Left lung (tissue), 4 donors: ENCODE measurements at regions not wholly inside any gene's neighbourhood (a gene's known extent, or its start where the extent isn't known, plus 50 kb on each side); places are given as distances from the start of the nearest gene placed in this dataset.
"Not testable (repeated sequence)": the region's sequence is repeated elsewhere in the genome, so short reads cannot be mapped to it uniquely, and the experiment has no call there.

Source experiments
- ATAC-seq: fragments of 200-7000 bp; cut with Tn5 transposase; one replicate; pipeline ENCODE4 v1.9.1; 2020; ENCODE audit warnings: moderate library complexity
- DNase-seq, 4 donors: peaks; one replicate each; pipeline ENCODE4 v3.0.0-alpha.2; 2013 to 2020
- H3K27ac ChIP-seq, 2 donors: fragments of 200-600 bp; sonication (generic) in 1 of 2; one replicate each; pipeline versions ENCODE4 v1.5.0 to v1.8.0; 2020 to 2021
- H3K27me3 ChIP-seq, 2 donors: fragments of 200-600 bp; sonication (generic) in 1 of 2; one replicate each; pipeline versions ENCODE4 v1.5.0 to v1.8.0; 2020 to 2021
- H3K36me3 ChIP-seq, 2 donors: fragments of 200-600 bp; sonication (generic) in 1 of 2; one replicate each; pipeline versions ENCODE4 v1.5.0 to v1.8.0; 2020 to 2021
- H3K4me1 ChIP-seq, 2 donors: fragments of 200-600 bp; one replicate each; pipeline ENCODE4 v1.8.0; 2021
- H3K4me3 ChIP-seq, 2 donors: fragments of 200-600 bp; sonication (generic) in 1 of 2; one replicate each; pipeline versions ENCODE4 v1.5.0 to v1.8.0; 2020 to 2021; ENCODE audit warnings: mild to moderate bottlenecking in 1 of 2
- H3K9me3 ChIP-seq, 2 donors: fragments of 200-600 bp; sonication (generic) in 1 of 2; one replicate each; pipeline versions ENCODE4 v1.5.0 to v1.8.0; 2020 to 2021
- CTCF ChIP-seq, 2 donors: fragments of 200-600 bp; sonication (generic) in 1 of 2; IDR thresholded peaks; one replicate each; pipeline versions ENCODE4 v1.5.0 to v1.8.0; 2021; ENCODE audit warnings: antibody characterized with exemption in 2 of 2
- intact Hi-C, 2 donors: fragments of 100-400 bp; cut with DNase I; formaldehyde crosslinking; loops; one replicate each; pipeline versions ENCODE4 v1.11.2 to v1.14.2; 2022
- donor health status: DM: no; HTN: yes; CAD: no.
- donor health status: DM: no; HTN: no; CAD: no.

- Histone ChIP-seq H3K4me1 (peaks cover 0 to 3% of the 10 kb centered on the region in 2 donors), H3K27ac (peak overlapping the region in 1 of 2 donors; percentile 0), H3K36me3 (no peaks in the 10 kb centered on the region), H3K27me3 (no peaks in the 10 kb centered on the region), H3K4me3 (no peak overlapping the region), H3K9me3 (no peaks in the 10 kb centered on the region)
- ATAC-seq (peak; percentile 87), DNase-seq (peak in 2 of 4 donors; percentile 46)
- intact Hi-C loops: no loop called here
- TF ChIP-seq CTCF (IDR thresholded peaks at IDR 0.05): no peak
These were observed 368.0 kb upstream of the SGCG start for GRCh38 chr13:22812793-22813192.

- H3K27ac ChIP-seq: peak overlapping the region in 1 of 2 donors; percentile 0
- H3K27me3 ChIP-seq, intact Hi-C loops, H3K9me3 ChIP-seq, H3K4me1 ChIP-seq, DNase-seq, H3K36me3 ChIP-seq, H3K4me3 ChIP-seq: not testable (repeated sequence)
- peak; percentile 41 for ATAC-seq
These were observed 367.0 kb upstream of the SGCG start for GRCh38 chr13:22813531-22814377.

GRCh38 chr13:22814433-22814832, 366.3 kb upstream of the SGCG start:
- H3K27me3 ChIP-seq, H3K4me1 ChIP-seq, DNase-seq, ATAC-seq, intact Hi-C loops, H3K27ac ChIP-seq, H3K4me3 ChIP-seq, H3K36me3 ChIP-seq, H3K9me3 ChIP-seq: not testable (repeated sequence)

- no peak for TF ChIP-seq CTCF (IDR thresholded peaks at IDR 0.05)
- intact Hi-C loops: no loop called here
- DNase-seq: no peak
These were observed 359.2 kb upstream of the SGCG start for GRCh38 chr13:22821589-22821988.

GRCh38 chr13:22825186-22825585, 355.6 kb upstream of the SGCG start:
- ATAC-seq: no peak
- Histone ChIP-seq H3K4me3 (no peak overlapping the region), H3K27me3 (no peaks in the 10 kb centered on the region), H3K36me3 (no peaks in the 10 kb centered on the region), H3K4me1 (no peaks in the 10 kb centered on the region), H3K27ac (no peak overlapping the region), H3K9me3 (no peaks in the 10 kb centered on the region)
- intact Hi-C loops: no loop called here
- no peak for DNase-seq
- no peak for TF ChIP-seq CTCF (IDR thresholded peaks at IDR 0.05)

More at GRCh38 chr13:22821589-22821988, 359.2 kb upstream of the SGCG start:
- Histone ChIP-seq H3K4me3 (no peak overlapping the region), H3K9me3 (no peaks in the 10 kb centered on the region), H3K27me3 (no peaks in the 10 kb centered on the region), H3K4me1 (no peaks in the 10 kb centered on the region), H3K27ac (no peak overlapping the region), H3K36me3 (no peaks in the 10 kb centered on the region)
- no peak for ATAC-seq

GRCh38 chr13:22828081-22828480, 352.7 kb upstream of the SGCG start:
- no peak for ATAC-seq
- Histone ChIP-seq H3K27me3 (no peaks in the 10 kb centered on the region), H3K9me3 (no peaks in the 10 kb centered on the region), H3K36me3 (no peaks in the 10 kb centered on the region), H3K4me3 (no peak overlapping the region), H3K4me1 (no peaks in the 10 kb centered on the region), H3K27ac (no peak overlapping the region)
- no peak for TF ChIP-seq CTCF (IDR thresholded peaks at IDR 0.05)
- intact Hi-C loops: no loop called here
- no peak for DNase-seq
